B cell (primary cell): ENCODE measurements at regions not wholly inside any gene's neighbourhood (a gene's known extent, or its start where the extent isn't known, plus 50 kb on each side); places are given as distances from the start of the nearest gene placed in this dataset.

Experiments
- ATAC-seq: fragments of 200-7000 bp; cut with Tn5 transposase; one replicate; pipeline ENCODE4 v1.10.0; 2021; ENCODE audit warnings: low read depth, mild to moderate bottlenecking, moderate number of reproducible peaks, moderate library complexity
- CTCF ChIA-PET: fragments of 350-600 bp; sonication (Branson Sonifier 250); formaldehyde crosslinking; loops from one replicate; lab custom pipeline; 2021; ENCODE audit warnings: antibody characterized with exemption, inconsistent platforms; lab: Charles Lee
- POLR2A ChIA-PET: fragments of 350-600 bp; sonication (Branson Sonifier 250); formaldehyde crosslinking; loops from one replicate; lab custom pipeline; 2021; ENCODE audit warnings: antibody characterized with exemption; lab: Charles Lee
- DNase-seq: peaks from one replicate; pipeline ENCODE4 v3.0.0; 2013
- H2AFZ ChIP-seq: 2 replicates; pipeline ENCODE4 v1.6.1; 2012; ENCODE audit warnings: mild to moderate bottlenecking, low read depth, low read length; ENCODE audit not compliant: insufficient read depth, poor library complexity, severe bottlenecking
- H3K27ac ChIP-seq, 2 donors: 1 replicate in 1 of 2; 2 replicates in 1 of 2; pipeline ENCODE4 v1.5.1; 2012 to 2013; ENCODE audit warnings: low read length in 2 of 2, mild to moderate bottlenecking in 2 of 2, moderate library complexity in 1 of 2
- H3K27me3 ChIP-seq, 4 experiments: fragments of 200-600 bp in 1 of 4; sonication (generic) in 1 of 4; replicated peaks in 1 of 4; 1 replicate in 2 of 4; 2 replicates in 2 of 4; pipeline versions ENCODE4 v1.6.1 to v1.7.0; 2013 to 2016; ENCODE audit warnings: low read length in 3 of 4, mild to moderate bottlenecking in 2 of 4, mixed read lengths in 1 of 4, moderate library complexity in 1 of 4; ENCODE audit not compliant: insufficient read depth in 4 of 4, control insufficient read depth in 3 of 4; ENCODE audit errors: control extremely low read depth in 1 of 4
- H3K36me3 ChIP-seq, 2 experiments: replicated peaks in 1 of 2; 1 replicate in 1 of 2; 2 replicates in 1 of 2; pipeline versions ENCODE4 v1.6.1 to v1.7.1; 2013; ENCODE audit warnings: low read length in 1 of 2; ENCODE audit not compliant: insufficient read depth in 2 of 2, control insufficient read depth in 1 of 2; ENCODE audit errors: control extremely low read depth in 1 of 2, extremely low read depth in 1 of 2
- H3K4me1 ChIP-seq, 2 donors: fragments of 200-600 bp in 1 of 2; sonication (generic) in 1 of 2; 1 replicate in 1 of 2; 2 replicates in 1 of 2; pipeline versions ENCODE4 v1.5.1 to v1.6.1; 2013 to 2017; ENCODE audit warnings: low read length in 2 of 2; ENCODE audit not compliant: control insufficient read depth in 2 of 2, insufficient read depth in 2 of 2
- H3K4me2 ChIP-seq: replicated peaks from 2 replicates; pipeline ENCODE3; 2012; ENCODE audit warnings: mild to moderate bottlenecking, low read depth, low read length; ENCODE audit not compliant: poor library complexity, severe bottlenecking
- H3K4me3 ChIP-seq, 5 experiments: fragments of 200-600 bp in 1 of 5; sonication (generic) in 1 of 5; 1 replicate in 3 of 5; 2 replicates in 2 of 5; pipeline versions ENCODE4 v1.5.1 to v1.7.0; 2011 to 2016; ENCODE audit warnings: low read length in 4 of 5, mild to moderate bottlenecking in 4 of 5, low read depth in 2 of 5, control low read depth in 1 of 5, moderate library complexity in 1 of 5; ENCODE audit not compliant: insufficient read depth in 1 of 5; ENCODE audit errors: control extremely low read depth in 1 of 5, extremely low read depth in 1 of 5
- H3K79me2 ChIP-seq: fragments of 200-600 bp; sonication (generic); one replicate; pipeline ENCODE4 v1.6.0; 2016; ENCODE audit warnings: low read length; ENCODE audit not compliant: control insufficient read depth, insufficient read depth
- H3K9ac ChIP-seq: fragments of 200-600 bp; sonication (generic); 2 replicates; pipeline ENCODE4 v1.6.1; 2017; ENCODE audit warnings: mild to moderate bottlenecking, low read length, moderate library complexity
- H3K9me3 ChIP-seq, 3 donors: one replicate each; pipeline versions ENCODE4 v1.6.1 to v1.7.1; 2013; ENCODE audit warnings: low read length in 2 of 3; ENCODE audit not compliant: control insufficient read depth in 2 of 3, insufficient read depth in 1 of 3; ENCODE audit errors: control extremely low read depth in 1 of 3
- H4K20me1 ChIP-seq: 2 replicates; pipeline ENCODE4 v1.6.0; 2012; ENCODE audit warnings: mild to moderate bottlenecking, low read length; ENCODE audit not compliant: insufficient read depth, control insufficient read depth, poor library complexity, severe bottlenecking
- H3K27ac Mint-ChIP-seq: one replicate; pipeline ENCODE4 v1.8.0; 2021; ENCODE audit warnings: mixed read lengths
- H3K27me3 Mint-ChIP-seq: one replicate; pipeline ENCODE4 v1.8.0; 2021; ENCODE audit warnings: mixed read lengths
- H3K4me1 Mint-ChIP-seq: one replicate; pipeline ENCODE4 v1.8.0; 2021; ENCODE audit warnings: mixed read lengths
- H3K4me3 Mint-ChIP-seq: one replicate; pipeline ENCODE4 v1.8.0; 2021; ENCODE audit warnings: mixed read lengths
- H3K9me3 Mint-ChIP-seq: one replicate; pipeline ENCODE4 v1.8.0; 2022; ENCODE audit warnings: mixed read lengths; ENCODE audit not compliant: insufficient read depth
- EZH2 ChIP-seq: IDR thresholded peaks from 2 replicates; pipeline ENCODE4 v1.6.1; 2012; ENCODE audit warnings: borderline replicate concordance, low read depth, mild to moderate bottlenecking, moderate library complexity, low read length; ENCODE audit not compliant: insufficient read depth, poor library complexity, severe bottlenecking
- WGBS: methylation state at CpG from one replicate; pipeline ENCODE4 v1.1.5; 2013; ENCODE audit warnings: missing lambda C conversion rate; ENCODE audit not compliant: insufficient coverage; 5-methylcytosine and 5-hydroxymethylcytosine counted together
- intact Hi-C: fragments of 100-400 bp; cut with micrococcal nuclease; formaldehyde crosslinking; loops from one replicate; pipeline ENCODE4 v1.10.0; 2022
- TF ChIP-seq, protein P1 (sequence below): fragments of 200-600 bp; IDR thresholded peaks from one replicate; pipeline ENCODE4 v1.8.0; 2022; ENCODE audit warnings: antibody characterized with exemption, mild to moderate bottlenecking

DNA sequence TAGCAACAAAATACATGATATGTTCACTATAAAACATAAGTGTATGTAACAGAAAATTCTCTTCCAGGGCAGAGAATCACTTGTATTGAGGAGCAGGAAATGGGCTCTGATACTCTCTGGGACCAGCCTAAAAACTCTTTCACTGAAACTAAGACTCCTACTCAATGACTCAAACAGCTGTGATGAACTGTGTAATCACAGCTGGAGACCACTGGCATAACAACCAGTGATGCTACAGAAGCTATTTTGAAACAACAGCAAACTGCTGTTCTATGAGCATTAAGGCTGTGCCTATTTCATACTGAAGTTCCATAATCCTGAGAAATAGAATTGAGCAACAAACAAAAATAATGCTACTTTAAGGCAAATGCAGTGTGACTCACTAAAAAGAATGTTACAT lies 594.0 kb downstream of the HINT1 start:
- Mint-ChIP-seq H3K27ac (no peak overlapping the region), H3K4me3 (no peak overlapping the region), H3K9me3 (no peaks in the 10 kb centered on the region), H3K27me3 (no peaks in the 10 kb centered on the region), H3K4me1 (no peaks in the 10 kb centered on the region)
- POLR2A ChIA-PET = no interaction called here
- H3K27ac ChIP-seq = no peak overlapping the region
- H3K27me3 ChIP-seq = no peaks in the 10 kb centered on the region
- no peaks in the 10 kb centered on the region for H4K20me1 ChIP-seq
- intact Hi-C loops = no loop called here
- H3K4me2 ChIP-seq = no peak overlapping the region
- no peaks in the 10 kb centered on the region for H3K4me1 ChIP-seq
- H3K36me3 ChIP-seq = no peaks in the 10 kb centered on the region
- ATAC-seq (no peak), DNase-seq (no peak)
- CTCF ChIA-PET = no interaction called here
- H3K9me3 ChIP-seq = no peaks in the 10 kb centered on the region
- H3K79me2 ChIP-seq = no peaks in the 10 kb centered on the region
- H3K9ac ChIP-seq = no peak overlapping the region
- H3K4me3 ChIP-seq = no peak overlapping the region
- TF ChIP-seq, protein P1, sequence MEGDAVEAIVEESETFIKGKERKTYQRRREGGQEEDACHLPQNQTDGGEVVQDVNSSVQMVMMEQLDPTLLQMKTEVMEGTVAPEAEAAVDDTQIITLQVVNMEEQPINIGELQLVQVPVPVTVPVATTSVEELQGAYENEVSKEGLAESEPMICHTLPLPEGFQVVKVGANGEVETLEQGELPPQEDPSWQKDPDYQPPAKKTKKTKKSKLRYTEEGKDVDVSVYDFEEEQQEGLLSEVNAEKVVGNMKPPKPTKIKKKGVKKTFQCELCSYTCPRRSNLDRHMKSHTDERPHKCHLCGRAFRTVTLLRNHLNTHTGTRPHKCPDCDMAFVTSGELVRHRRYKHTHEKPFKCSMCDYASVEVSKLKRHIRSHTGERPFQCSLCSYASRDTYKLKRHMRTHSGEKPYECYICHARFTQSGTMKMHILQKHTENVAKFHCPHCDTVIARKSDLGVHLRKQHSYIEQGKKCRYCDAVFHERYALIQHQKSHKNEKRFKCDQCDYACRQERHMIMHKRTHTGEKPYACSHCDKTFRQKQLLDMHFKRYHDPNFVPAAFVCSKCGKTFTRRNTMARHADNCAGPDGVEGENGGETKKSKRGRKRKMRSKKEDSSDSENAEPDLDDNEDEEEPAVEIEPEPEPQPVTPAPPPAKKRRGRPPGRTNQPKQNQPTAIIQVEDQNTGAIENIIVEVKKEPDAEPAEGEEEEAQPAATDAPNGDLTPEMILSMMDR = no peak
- no peak for TF ChIP-seq EZH2
- H2AFZ ChIP-seq = no peak overlapping the region

DNA sequence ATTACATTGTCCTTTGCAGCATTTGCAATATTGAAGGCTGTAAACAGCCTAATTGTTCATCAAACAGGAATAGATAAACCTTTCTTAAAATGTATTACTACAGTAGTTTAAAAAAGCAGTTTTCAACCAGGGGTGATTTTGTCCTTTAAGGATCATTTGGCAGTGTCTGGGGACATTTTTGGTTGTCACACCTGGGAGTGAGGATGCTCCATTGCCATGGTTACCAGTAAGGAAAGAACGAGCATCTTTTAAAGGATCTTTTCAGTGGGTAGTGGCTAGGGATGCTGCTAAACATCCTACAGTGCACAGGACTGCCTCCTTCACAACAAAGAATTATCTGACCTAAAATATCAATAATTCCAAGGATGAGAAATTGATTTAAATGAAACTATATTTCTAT lies 596.3 kb downstream of the HINT1 start:
- intact Hi-C loops = no loop called here
- H3K36me3 ChIP-seq = no peaks in the 10 kb centered on the region
- H3K9ac ChIP-seq = no peak overlapping the region
- Mint-ChIP-seq H3K27ac (no peak overlapping the region), H3K4me1 (no peaks in the 10 kb centered on the region), H3K4me3 (no peak overlapping the region), H3K9me3 (peaks cover 3% of the 10 kb centered on the region), H3K27me3 (no peaks in the 10 kb centered on the region)
- no peaks in the 10 kb centered on the region for H3K79me2 ChIP-seq
- WGBS = no CpG with 5 or more reads among the region's 1 CpG
- DNase-seq = no peak
- H4K20me1 ChIP-seq = no peaks in the 10 kb centered on the region
- no peak for ATAC-seq
- ChIA-PET CTCF (no interaction called here), POLR2A (no interaction called here)
- no peaks in the 10 kb centered on the region for H3K27me3 ChIP-seq
- no peaks in the 10 kb centered on the region for H3K9me3 ChIP-seq
- no peak for TF ChIP-seq EZH2
- TF ChIP-seq, protein P1 = no peak
- no peak overlapping the region for H3K4me3 ChIP-seq
- H3K4me1 ChIP-seq = no peaks in the 10 kb centered on the region
- H3K4me2 ChIP-seq = no peak overlapping the region
- H3K27ac ChIP-seq = no peak overlapping the region
- H2AFZ ChIP-seq = no peak overlapping the region
